ENCODE measurements at regions not wholly inside any gene's neighbourhood (a gene's known extent, or its start where the extent isn't known, plus 50 kb on each side); places are given as distances from the start of the nearest gene placed in this dataset.

DNA sequence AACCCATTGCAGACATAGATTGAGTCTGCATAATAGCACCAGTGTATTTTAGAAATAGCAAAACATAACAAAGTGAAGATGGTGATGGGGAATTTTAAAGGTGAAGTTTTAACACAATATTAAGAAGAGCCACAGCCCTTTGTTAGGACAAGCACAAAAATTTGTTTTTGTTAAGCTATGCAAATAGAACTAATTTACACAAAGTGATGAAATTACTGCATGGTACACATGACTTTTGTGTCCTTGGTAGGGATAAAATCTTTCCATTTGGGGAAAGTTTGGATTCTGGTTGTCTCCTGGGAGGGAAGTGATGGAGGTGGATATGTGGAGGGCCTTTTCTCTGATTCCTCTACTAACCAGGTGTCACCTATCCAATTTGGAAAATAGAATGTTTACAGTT lies 50.4 kb upstream of the MTNR1B start:
- TF ChIP-seq, protein P1, sequence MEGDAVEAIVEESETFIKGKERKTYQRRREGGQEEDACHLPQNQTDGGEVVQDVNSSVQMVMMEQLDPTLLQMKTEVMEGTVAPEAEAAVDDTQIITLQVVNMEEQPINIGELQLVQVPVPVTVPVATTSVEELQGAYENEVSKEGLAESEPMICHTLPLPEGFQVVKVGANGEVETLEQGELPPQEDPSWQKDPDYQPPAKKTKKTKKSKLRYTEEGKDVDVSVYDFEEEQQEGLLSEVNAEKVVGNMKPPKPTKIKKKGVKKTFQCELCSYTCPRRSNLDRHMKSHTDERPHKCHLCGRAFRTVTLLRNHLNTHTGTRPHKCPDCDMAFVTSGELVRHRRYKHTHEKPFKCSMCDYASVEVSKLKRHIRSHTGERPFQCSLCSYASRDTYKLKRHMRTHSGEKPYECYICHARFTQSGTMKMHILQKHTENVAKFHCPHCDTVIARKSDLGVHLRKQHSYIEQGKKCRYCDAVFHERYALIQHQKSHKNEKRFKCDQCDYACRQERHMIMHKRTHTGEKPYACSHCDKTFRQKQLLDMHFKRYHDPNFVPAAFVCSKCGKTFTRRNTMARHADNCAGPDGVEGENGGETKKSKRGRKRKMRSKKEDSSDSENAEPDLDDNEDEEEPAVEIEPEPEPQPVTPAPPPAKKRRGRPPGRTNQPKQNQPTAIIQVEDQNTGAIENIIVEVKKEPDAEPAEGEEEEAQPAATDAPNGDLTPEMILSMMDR (IDR thresholded peaks at IDR 0.05; ENCODE audit: low read depth, low read length): no peak
- H3K4me3 ChIP-seq (ENCODE audit: low read depth, low read length): no peak overlapping the region
